HCT116 (cell line): ENCODE measurements at regions not wholly inside any gene's neighbourhood (a gene's known extent, or its start where the extent isn't known, plus 50 kb on each side); places are given as distances from the start of the nearest gene placed in this dataset.
A peak's percentile ranks its signal among the peaks of the same experiment; 100 is the strongest.

Source experiments
- ATAC-seq: fragments of 200-7000 bp; cut with Tn5 transposase; 2 replicates; pipeline ENCODE4 v1.9.1; 2020; ENCODE audit warnings: mild to moderate bottlenecking, moderate library complexity
- BruUV-seq: library from RNA; stranded (reverse); fragments of 400-500 nt; replicated peaks from 2 replicates; lab custom pipeline; 2021; lab: Mats Ljungman, UMichigan
- CTCF ChIA-PET: fragments of 300-600 bp; sonication (Branson Sonifier 250); formaldehyde crosslinking; loops from one replicate; lab custom pipeline; 2021; ENCODE audit warnings: antibody characterized with exemption; lab: Charles Lee
- POLR2A ChIA-PET: fragments of 300-600, 350-600 bp; sonication (Branson Sonifier 250); formaldehyde crosslinking; loops from one replicate; lab custom pipeline; 2021; ENCODE audit warnings: antibody characterized with exemption; lab: Charles Lee
- RAD21 ChIA-PET, 2 experiments: fragments of 300-600 bp; sonication (Branson Sonifier 250); formaldehyde crosslinking; loops; one replicate each; lab custom pipeline; 2023; ENCODE audit warnings: low total read pairs in 2 of 2; ENCODE audit not compliant: uncharacterized antibody in 2 of 2, unreplicated experiment in 2 of 2, low non-redundant PET in 1 of 2; lab: Charles Lee
- DNase-seq: peaks from one replicate; pipeline ENCODE4 v3.0.0-alpha.2; 2010; ENCODE audit warnings: low read depth, low spot score
- H2AFZ ChIP-seq: fragments of 200-600 bp; shearing (Covaris generic), sonication (generic); 2 replicates; pipeline ENCODE4 v1.6.1; 2017; ENCODE audit warnings: low read depth, mixed run types, mixed read lengths, antibody characterized with exemption, low read length; ENCODE audit not compliant: poor library complexity, severe bottlenecking
- H3K27ac ChIP-seq: 2 replicates; pipeline ENCODE4 v1.5.1; 2012; ENCODE audit warnings: low read depth, low read length
- H3K27me3 ChIP-seq: fragments of 200-600 bp; sonication (generic); 2 replicates; pipeline ENCODE4 v1.6.1; 2016; ENCODE audit warnings: mixed run types, low read length, mixed read lengths; ENCODE audit not compliant: insufficient read depth
- H3K36me3 ChIP-seq, 2 experiments: fragments of 200-500 bp in 1 of 2; fragments of 200-600 bp in 1 of 2; sonication (Bioruptor generic) in 1 of 2; sonication (generic) in 1 of 2; 2 replicates each; pipeline versions ENCODE4 v1.5.1 to v1.6.1; 2014 to 2016; ENCODE audit warnings: low read length in 2 of 2, inconsistent platforms in 1 of 2, mixed read lengths in 1 of 2, mixed run types in 1 of 2; ENCODE audit not compliant: insufficient read depth in 2 of 2, control insufficient read depth in 1 of 2
- H3K4me1 ChIP-seq, 2 experiments: fragments of 200-600 bp in 1 of 2; sonication (generic) in 1 of 2; 2 replicates each; pipeline versions ENCODE4 v1.5.1 to v1.6.1; 2012 to 2017; ENCODE audit warnings: low read length in 2 of 2, inconsistent platforms in 1 of 2, mild to moderate bottlenecking in 1 of 2, mixed read lengths in 1 of 2, mixed run types in 1 of 2, moderate library complexity in 1 of 2; ENCODE audit not compliant: insufficient read depth in 2 of 2, control insufficient read depth in 1 of 2
- H3K4me2 ChIP-seq: fragments of 200-600 bp; sonication (generic); 2 replicates; pipeline ENCODE4 v1.6.1; 2017; ENCODE audit warnings: mixed run types, low read length, mixed read lengths
- H3K4me3 ChIP-seq, 2 experiments: fragments of 200-600 bp in 1 of 2; sonication (generic) in 1 of 2; replicated peaks in 1 of 2; 2 replicates each; pipeline ENCODE4 v1.5.1; 2011 to 2016; ENCODE audit warnings: low read length in 2 of 2, control low read depth in 1 of 2, low read depth in 1 of 2, mild to moderate bottlenecking in 1 of 2, mixed read lengths in 1 of 2, mixed run types in 1 of 2
- H3K79me2 ChIP-seq: fragments of 200-600 bp; sonication (generic); 2 replicates; pipeline ENCODE4 v1.6.1; 2017; ENCODE audit warnings: mild to moderate bottlenecking, mixed run types, low read length, moderate library complexity, mixed read lengths; ENCODE audit not compliant: insufficient read depth
- H3K9ac ChIP-seq: fragments of 200-600 bp; sonication (generic); 2 replicates; pipeline ENCODE4 v1.6.1; 2016; ENCODE audit warnings: low read length, mixed read lengths
- H3K9me2 ChIP-seq: fragments of 200-600 bp; sonication (generic), shearing (Covaris generic); 2 replicates; pipeline ENCODE4 v1.6.1; 2017; ENCODE audit warnings: mixed run types, mild to moderate bottlenecking, moderate library complexity; ENCODE audit not compliant: insufficient read depth
- H3K9me3 ChIP-seq, 2 experiments: fragments of 200-500 bp in 1 of 2; fragments of 200-600 bp in 1 of 2; sonication (Bioruptor generic) in 1 of 2; sonication (generic) in 1 of 2; 2 replicates each; pipeline ENCODE4 v1.6.1; 2014 to 2017; ENCODE audit warnings: low read length in 2 of 2, mixed read lengths in 2 of 2, inconsistent platforms in 1 of 2, low read depth in 1 of 2, mild to moderate bottlenecking in 1 of 2, mixed run types in 1 of 2, moderate library complexity in 1 of 2; ENCODE audit not compliant: control insufficient read depth in 1 of 2, insufficient read depth in 1 of 2
- H4K20me1 ChIP-seq: fragments of 200-600 bp; sonication (generic), shearing (Covaris generic); 2 replicates; pipeline ENCODE4 v1.6.1; 2017; ENCODE audit warnings: mixed run types, mild to moderate bottlenecking, moderate library complexity; ENCODE audit not compliant: insufficient read depth
- CBX3 ChIP-seq: IDR thresholded peaks from 2 replicates; pipeline ENCODE4 v1.6.1; 2012; ENCODE audit warnings: low read depth
- CEBPB ChIP-seq: IDR thresholded peaks from 2 replicates; pipeline ENCODE4 v1.6.1; 2012; ENCODE audit warnings: low read depth
- EGR1 ChIP-seq: IDR thresholded peaks from 2 replicates; pipeline ENCODE4 v1.6.1; 2012; ENCODE audit warnings: low read depth
- ELF1 ChIP-seq: IDR thresholded peaks from 2 replicates; pipeline ENCODE4 v1.6.1; 2012; ENCODE audit warnings: low read depth, borderline replicate concordance
- EZH2 ChIP-seq: fragments of 200-600 bp; sonication (generic); IDR thresholded peaks from 2 replicates; pipeline ENCODE4 v1.6.1; 2017; ENCODE audit warnings: antibody characterized with exemption, mixed run types
- EZH2phosphoT487 ChIP-seq: fragments of 200-600 bp; IDR thresholded peaks from 2 replicates; pipeline ENCODE4 v1.6.1; 2018; ENCODE audit warnings: antibody characterized with exemption, borderline replicate concordance
- FOSL1 ChIP-seq: IDR thresholded peaks from 2 replicates; pipeline ENCODE4 v1.6.1; 2012; ENCODE audit warnings: low read depth
- JUND ChIP-seq: IDR thresholded peaks from 2 replicates; pipeline ENCODE4 v1.6.1; 2012
- POLR2A ChIP-seq: IDR thresholded peaks from 2 replicates; pipeline ENCODE4 v1.7.0; 2011; ENCODE audit warnings: borderline replicate concordance; ENCODE audit not compliant: insufficient read depth, insufficient read length; ENCODE audit errors: extremely low read depth
- POLR2AphosphoS5 ChIP-seq: IDR thresholded peaks from 2 replicates; pipeline ENCODE4 v1.6.1; 2011; ENCODE audit warnings: mild to moderate bottlenecking, low read depth, low read length, moderate library complexity
- RAD21 ChIP-seq: IDR thresholded peaks from 2 replicates; pipeline ENCODE4 v1.6.1; 2012; ENCODE audit warnings: low read depth, mild to moderate bottlenecking
- SP1 ChIP-seq: IDR thresholded peaks from 2 replicates; pipeline ENCODE4 v1.6.1; 2012; ENCODE audit warnings: low read depth
- SRF ChIP-seq: IDR thresholded peaks from 2 replicates; pipeline ENCODE4 v1.6.1; 2012; ENCODE audit warnings: low read depth
- YY1 ChIP-seq: IDR thresholded peaks from 2 replicates; pipeline ENCODE4 v1.6.1; 2011; ENCODE audit warnings: low read length, low read depth, moderate library complexity, mild to moderate bottlenecking; ENCODE audit not compliant: insufficient replicate concordance; ENCODE audit errors: extremely low read depth
- ZNF274 ChIP-seq: fragments of 200-500 bp; sonication (Bioruptor generic); IDR thresholded peaks from 2 replicates; pipeline ENCODE4 v1.6.1; 2014; ENCODE audit warnings: mild to moderate bottlenecking, low read depth, low read length, inconsistent platforms
- intact Hi-C: fragments of 100-400 bp; cut with micrococcal nuclease; formaldehyde crosslinking; loops from 2 replicates; pipeline ENCODE4 v1.10.0; 2022
- TF ChIP-seq, protein P1 (sequence below): IDR thresholded peaks from 2 replicates; pipeline ENCODE4 v1.6.1; 2012
- TF ChIP-seq, protein P2 (sequence below): IDR thresholded peaks from 2 replicates; pipeline ENCODE4 v1.6.1; 2012

DNA sequence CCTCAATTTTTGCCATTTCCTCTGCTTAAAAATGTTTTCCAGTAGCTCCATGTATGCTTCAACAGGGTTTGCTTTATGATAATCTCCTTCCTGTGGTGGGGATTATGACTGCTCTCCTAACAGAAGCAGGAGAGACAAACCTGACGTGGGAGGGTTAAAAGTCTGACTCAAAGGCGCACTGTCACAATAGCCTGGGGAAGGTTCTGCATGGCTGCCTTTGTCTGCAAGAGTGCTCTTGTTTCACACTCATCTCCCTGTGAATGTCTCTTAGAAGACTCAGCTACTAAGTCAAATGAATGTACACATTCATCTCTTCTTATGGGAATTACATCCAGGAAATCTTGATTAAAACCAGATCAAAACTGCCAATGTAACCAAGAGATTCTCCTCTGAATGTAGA is 90.9 kb upstream of the MTAP start:
- POLR2A ChIA-PET = interaction anchor here (1.9 kb wide), 1 partner anchor 34 kb away, joined by 5 read pairs; no protein-coding TSS in a partner anchor
- Histone ChIP-seq H2AFZ (peak overlapping the region; percentile 20), H3K9me3 (no peaks in the 10 kb centered on the region), H3K27me3 (no peaks in the 10 kb centered on the region), H3K4me1 (peaks cover 69 to 72% of the 10 kb centered on the region in 2 experiments), H3K4me3 (peak overlapping the region in 1 of 2 experiments; percentile 12; a peak in 2 of 4 replicates), H3K9me2 (no peaks in the 10 kb centered on the region), H3K36me3 (no peaks in the 10 kb centered on the region), H3K27ac (peak overlapping the region; percentile 95), H3K9ac (peak overlapping the region; percentile 43), H3K79me2 (peaks cover 15% of the 10 kb centered on the region; the same call in 1 of the 2 replicates), H4K20me1 (no peaks in the 10 kb centered on the region), H3K4me2 (peak overlapping the region; percentile 54)
- peak; percentile 80 for DNase-seq
- intact Hi-C loops = no loop called here
- CTCF ChIA-PET = interaction anchor here (1.2 to 1.4 kb wide), 2 partner anchors 70 to 78 kb away, joined by 3 read pairs; no protein-coding TSS in a partner anchor
- RAD21 ChIA-PET = no interaction called here
- BruUV-seq = no TSS peak
- ATAC-seq = peak; percentile 55
- TF ChIP-seq POLR2A (no peak), RAD21 (no peak), EZH2phosphoT487 (no peak), YY1 (peak; percentile 52), CEBPB (peak; percentile 68), CBX3 (peak; percentile 67; the same call in 1 of the 2 replicates), SP1 (peak; percentile 69), FOSL1 (peak; percentile 50), EZH2 (no peak), EGR1 (peak; percentile 62; the same call in 1 of the 2 replicates), ZNF274 (no peak), JUND (peak; percentile 60), ELF1 (no peak), SRF (no peak; the same call in 1 of the 2 replicates), POLR2AphosphoS5 (peak; percentile 37)
- TF ChIP-seq, protein P1, sequence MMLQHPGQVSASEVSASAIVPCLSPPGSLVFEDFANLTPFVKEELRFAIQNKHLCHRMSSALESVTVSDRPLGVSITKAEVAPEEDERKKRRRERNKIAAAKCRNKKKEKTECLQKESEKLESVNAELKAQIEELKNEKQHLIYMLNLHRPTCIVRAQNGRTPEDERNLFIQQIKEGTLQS = no peak
- TF ChIP-seq, protein P2, sequence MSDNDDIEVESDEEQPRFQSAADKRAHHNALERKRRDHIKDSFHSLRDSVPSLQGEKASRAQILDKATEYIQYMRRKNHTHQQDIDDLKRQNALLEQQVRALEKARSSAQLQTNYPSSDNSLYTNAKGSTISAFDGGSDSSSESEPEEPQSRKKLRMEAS = no peak
